ENCODE measurements at regions not wholly inside any gene's neighbourhood (a gene's known extent, or its start where the extent isn't known, plus 50 kb on each side); places are given as distances from the start of the nearest gene placed in this dataset.
"Not testable (repeated sequence)": the region's sequence is repeated elsewhere in the genome, so short reads cannot be mapped to it uniquely, and the experiment has no call there.

DNA sequence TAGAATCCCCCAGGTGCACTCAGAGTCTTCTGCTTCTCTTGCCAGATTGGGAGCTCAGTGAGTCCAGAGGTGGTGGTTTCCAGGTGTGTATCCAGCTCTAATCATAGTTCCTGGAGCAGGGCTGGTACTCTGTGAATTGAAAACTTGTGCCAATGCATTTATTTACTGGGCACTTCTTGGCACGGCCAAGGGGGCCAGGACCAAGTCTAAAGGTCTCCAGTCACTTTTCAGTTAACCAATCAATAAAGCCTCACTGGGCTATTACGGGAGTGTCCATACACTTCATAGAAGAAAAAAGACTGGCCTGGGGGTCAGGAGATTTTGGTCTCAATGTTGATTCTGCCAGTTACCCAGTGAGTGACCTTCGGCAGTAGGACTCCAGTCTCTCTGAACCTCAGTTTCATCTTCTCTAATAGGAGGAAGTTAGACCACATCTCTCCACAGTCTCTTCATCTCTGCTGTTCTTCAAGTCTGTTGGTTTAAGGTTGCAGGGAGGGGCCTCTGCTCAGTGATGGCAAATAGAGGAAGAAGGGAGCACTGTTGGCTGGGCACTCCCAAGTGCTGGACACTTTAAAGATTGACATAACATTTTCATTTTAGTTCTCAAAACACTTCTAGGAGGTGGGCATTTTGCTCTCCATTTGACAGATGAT is 188.5 kb upstream of the E2F8 start:
- DNase-seq: no peak

- DNase-seq: no peak
Observed at GRCh38 chr11:19428206-19429002, 187.7 kb upstream of the E2F8 start.

DNA sequence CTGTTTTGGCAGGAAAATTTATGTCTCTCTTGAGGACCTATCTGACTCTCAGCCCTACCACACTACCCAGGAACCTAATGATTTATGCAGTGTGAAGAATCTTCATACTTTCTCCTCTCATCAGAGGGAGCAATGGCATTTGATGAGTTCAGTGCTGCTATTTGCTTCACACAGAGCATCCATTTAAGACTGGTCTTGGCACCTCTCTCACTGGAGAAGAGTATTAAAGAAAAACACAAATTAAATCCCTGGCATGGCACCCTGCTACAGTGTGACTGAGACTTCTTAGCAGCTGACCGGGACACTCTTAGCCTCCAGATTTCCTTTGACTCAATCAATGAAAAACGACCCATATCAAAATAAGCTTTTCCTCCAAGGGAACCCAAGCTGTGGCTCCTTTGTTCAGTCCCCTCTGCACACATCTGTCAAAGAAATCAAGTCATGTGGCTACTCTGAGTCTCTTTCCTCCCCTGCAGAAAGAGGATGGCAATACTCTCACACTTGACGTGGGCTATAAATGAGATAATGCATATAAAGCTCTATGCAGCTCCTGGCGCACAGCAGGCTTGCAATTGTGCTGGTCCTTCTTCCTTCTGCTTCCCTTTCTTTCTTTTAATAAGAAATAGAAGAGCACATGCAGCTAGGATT is 186.1 kb upstream of the E2F8 start:
- DNase-seq: no peak

- DNase-seq: no peak
Observed at GRCh38 chr11:19426011-19426755, 185.4 kb upstream of the E2F8 start.

DNA sequence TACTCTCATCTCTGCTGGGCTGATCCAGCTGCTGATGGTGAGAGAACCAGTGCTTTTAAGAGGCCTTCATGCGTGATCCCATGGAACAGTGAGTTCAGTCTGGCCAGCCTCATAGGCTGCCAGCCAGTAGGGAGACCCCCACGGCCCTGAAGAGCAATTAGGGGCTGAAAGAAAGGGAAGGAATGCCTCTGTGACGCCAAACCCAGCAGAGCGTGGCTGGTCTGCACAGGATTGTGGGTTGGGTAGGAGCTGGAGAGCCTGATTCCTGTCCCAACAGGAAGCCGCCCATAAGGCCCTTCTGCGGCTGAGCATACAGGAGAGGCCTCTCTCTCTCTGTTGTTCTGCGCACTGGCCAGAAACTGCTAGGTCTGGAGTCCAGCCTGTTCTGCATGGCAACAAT is 181.5 kb upstream of the E2F8 start:
- no peak for DNase-seq

- no peak for DNase-seq
Observed at GRCh38 chr11:19420868-19421533, 180.3 kb upstream of the E2F8 start.

GRCh38 chr11:19419808-19420207 is 179.1 kb upstream of the E2F8 start:
- DNase-seq: no peak

GRCh38 chr11:19419021-19419750 is 178.4 kb upstream of the E2F8 start:
- DNase-seq: no peak

DNA sequence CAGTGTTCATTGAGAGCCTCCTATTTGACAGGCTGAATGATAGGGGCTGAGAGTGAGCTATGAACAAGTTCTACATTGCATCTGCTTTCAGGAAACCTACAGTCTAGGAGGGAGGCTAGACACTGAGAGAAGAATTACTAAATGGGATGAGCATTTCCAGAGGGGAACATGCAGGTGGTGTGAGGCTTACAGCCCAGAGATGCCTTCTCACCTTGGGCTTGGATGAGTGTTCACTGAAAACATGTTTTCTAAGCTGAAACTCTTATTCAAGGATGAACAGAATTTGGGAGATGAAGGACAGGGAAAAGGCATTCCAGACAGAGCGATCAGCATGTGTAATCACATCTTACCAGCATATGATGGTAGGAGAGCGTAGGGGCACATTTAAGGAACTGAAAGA is 177.5 kb upstream of the E2F8 start:
- no peak for DNase-seq

- not testable (repeated sequence) for DNase-seq
Observed at GRCh38 chr11:19412070-19412469, 171.3 kb upstream of the E2F8 start.

DNA sequence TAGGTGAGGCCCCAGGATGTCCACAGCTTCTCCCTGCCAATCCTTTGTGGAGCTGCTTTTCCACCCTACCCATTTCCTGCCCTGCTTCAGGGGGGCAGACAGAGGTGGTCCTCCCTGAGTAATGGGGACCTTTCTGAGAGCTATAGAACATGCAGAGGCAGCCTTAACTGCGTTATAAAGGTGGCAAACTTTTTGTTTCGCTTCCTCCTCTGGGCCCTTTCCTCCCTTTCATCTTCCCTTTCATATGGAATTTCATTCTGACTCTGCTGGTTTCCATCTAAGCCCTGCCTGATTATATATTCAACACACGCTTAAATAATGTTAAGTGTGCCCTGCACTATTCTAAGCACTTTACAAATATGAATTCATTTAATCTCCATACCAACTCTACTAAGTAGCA is 169.3 kb upstream of the E2F8 start:
- DNase-seq: no peak

GRCh38 chr11:19409307-19409706 is 168.6 kb upstream of the E2F8 start:
- no peak for DNase-seq

DNA sequence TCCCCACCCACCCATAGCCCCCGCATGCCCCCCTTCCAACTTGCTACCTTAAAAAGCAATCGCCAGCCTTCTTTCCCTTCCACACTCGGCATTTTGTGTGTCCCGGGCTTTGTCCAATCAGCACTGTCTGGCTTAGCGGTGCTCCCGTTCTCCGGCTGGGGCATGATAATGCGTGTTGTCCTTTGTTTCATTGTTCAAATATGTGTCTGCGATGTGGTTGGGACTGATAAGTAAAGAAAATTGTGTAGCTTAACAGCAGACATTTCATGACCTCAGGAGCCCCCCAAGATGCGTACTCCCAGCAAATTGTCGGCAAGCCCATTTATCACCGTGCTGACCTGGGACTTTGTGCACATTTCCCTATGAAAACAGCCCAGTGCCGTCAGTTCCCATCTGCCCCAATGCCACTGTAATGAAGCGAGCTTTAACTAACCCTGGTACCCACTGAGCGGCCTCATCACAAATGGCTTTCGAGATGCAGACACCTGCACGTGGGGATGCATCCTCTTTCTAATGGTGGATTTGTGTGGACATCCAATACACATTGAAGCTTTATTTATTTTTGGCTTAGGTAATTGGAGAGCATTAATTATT is 167.0 kb upstream of the E2F8 start:
- DNase-seq: no peak

GRCh38 chr11:19405966-19406365 is 165.2 kb upstream of the E2F8 start:
- no peak for DNase-seq

- no peak for DNase-seq
Observed at GRCh38 chr11:19404787-19405186, 164.0 kb upstream of the E2F8 start.

DNA sequence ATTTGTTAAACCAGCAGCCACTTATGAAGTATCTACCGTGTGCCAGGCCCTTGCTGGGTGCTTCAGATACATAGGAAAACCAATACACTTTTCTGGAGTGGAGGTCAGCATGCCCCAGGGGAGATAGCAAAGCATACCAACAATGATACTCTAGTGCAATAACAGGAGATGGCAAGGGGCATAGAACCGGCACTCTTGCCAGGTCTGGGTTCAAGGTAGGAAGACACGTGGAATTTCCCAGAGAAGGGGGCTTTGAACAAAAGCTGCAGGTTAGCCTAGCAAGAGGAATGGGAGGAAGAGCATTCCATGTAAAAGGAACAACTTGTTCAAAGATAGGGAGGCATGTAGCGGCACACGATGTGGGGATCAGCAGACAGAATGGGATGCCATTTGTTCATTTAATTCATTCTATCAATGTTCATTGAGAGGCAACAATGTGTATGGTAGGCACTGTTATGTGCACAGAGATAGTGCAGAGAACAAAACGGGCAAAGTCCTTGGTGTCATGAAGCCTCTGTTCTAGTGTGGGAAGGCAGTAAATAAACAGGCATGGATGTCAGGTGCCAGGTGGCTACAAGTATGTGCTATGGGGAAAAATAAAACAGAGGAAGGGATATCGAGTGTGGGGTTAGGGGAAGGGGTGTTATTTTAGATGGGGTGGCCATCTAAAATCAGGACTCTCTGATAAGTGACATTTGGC is 162.6 kb upstream of the E2F8 start:
- no peak for DNase-seq

- no peak for DNase-seq
Observed at GRCh38 chr11:19400296-19400695, 159.6 kb upstream of the E2F8 start.

DNA sequence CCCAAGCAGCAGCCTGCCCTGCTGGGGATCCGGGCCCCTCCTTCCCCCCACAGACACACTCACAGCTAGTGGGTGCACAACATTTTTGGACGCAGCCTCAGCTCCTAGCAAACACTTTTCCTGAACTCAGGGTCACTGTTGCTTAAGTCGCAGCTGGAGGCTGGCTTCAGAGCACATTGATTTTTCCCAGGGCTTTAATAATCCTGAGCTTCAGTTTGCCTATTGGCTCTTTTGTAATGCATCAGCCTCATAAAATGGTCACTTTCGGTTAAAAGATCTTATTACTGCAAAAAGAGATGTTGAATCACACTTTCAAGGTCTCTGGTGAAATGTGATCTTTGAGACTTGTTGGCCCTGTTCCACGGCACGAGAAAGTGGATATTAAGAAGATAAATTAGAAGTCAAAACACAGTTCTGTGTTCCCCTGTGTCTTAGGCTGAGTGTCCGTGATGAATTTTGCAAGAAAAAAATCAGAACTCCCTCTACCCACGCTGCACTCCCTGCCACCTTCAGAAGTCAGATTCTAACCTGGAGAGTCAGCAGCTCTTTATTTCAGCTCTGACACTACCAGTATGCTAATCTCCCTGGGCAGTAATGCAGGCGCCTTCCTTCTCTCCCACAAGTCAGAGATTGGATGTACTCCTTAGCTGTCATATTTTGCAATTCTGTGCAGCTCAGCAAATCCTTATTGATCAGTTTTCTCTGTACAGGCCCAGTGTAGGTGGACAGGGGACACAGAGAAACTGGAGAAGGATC is 158.2 kb upstream of the E2F8 start:
- DNase-seq: no peak

- no peak for DNase-seq
Observed at GRCh38 chr11:19398273-19398672, 157.5 kb upstream of the E2F8 start.

- DNase-seq: no peak
Observed at GRCh38 chr11:19395050-19395449, 154.3 kb upstream of the E2F8 start.
